Right forelimb (tissue), 1 donor: ENCODE measurements at regions not wholly inside any gene's neighbourhood (a gene's known extent, or its start where the extent isn't known, plus 50 kb on each side); places are given as distances from the start of the nearest gene placed in this dataset.

Experiments used
- DNase-seq: peaks from one replicate; pipeline ENCODE4 v3.0.0-alpha.2; 2018

- DNase-seq: no peak
Observed at GRCh38 chr1:68331117-68331865, 99.0 kb upstream of the WLS start.

DNA sequence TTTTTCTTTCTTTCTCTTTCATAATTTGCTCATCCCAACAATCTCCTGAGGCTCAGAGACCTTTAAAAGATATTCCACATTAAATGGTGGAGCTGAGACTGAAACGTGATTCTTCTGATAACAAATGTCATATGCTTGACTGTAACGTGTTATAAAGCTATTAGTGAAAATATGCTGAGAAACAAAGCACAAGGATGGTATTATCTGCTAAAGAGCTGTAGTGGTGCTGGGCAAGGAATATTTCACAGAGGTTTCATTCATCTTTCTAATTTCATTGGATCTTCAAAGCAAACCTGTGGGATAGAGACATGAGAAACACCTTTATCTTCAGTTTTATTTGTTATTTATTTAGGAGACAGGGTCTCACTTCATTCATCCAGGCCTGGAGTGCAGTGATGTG, 98.1 kb upstream of the WLS start:
- DNase-seq: no peak

- no peak for DNase-seq
Observed at GRCh38 chr1:68329096-68329835, 96.9 kb upstream of the WLS start.

DNA sequence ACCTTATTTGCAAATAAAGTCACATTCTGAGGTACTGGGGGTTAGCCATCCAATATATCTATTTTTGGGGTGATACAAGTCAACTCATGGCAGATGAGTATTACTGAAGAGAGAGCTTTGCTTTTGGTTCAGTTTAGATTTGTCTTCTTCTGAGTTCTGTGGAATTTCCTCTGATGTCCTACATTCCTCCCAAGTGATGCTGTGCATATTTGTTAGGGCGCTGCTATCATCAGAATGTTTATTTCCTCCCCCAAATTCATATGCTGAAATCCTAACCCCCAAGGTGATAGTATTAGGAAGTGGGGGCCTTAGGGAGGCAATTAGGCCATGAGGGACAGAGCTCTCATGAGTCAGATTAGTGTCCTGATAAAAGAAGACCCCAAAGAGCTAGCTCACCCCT, 96.2 kb upstream of the WLS start:
- no peak for DNase-seq

GRCh38 chr1:68327414-68327813, 95.1 kb upstream of the WLS start:
- no peak for DNase-seq

DNA sequence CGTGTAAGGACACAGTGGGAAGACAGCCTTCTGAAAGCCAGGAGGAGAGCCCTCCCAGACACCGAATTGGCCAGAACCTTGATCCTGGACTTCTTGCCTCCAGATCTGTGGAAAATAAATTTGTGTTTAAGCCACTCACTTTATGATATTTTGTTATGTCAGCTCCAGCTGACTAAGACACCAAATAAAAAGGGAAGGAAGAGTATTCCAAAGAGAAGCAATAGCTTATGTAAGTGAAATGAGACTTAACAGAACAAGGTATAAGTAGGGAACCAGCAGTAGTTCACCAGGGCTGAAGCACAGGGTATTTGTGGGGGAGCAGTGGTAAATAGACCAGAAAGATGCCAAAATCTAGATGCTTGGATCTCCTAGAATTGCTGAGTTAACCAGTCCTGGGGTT, 94.2 kb upstream of the WLS start:
- DNase-seq: no peak

- no peak for DNase-seq
Observed at GRCh38 chr1:68324316-68324715, 92.0 kb upstream of the WLS start.

- DNase-seq: no peak
Observed at GRCh38 chr1:68322837-68323687, 90.7 kb upstream of the WLS start.

DNA sequence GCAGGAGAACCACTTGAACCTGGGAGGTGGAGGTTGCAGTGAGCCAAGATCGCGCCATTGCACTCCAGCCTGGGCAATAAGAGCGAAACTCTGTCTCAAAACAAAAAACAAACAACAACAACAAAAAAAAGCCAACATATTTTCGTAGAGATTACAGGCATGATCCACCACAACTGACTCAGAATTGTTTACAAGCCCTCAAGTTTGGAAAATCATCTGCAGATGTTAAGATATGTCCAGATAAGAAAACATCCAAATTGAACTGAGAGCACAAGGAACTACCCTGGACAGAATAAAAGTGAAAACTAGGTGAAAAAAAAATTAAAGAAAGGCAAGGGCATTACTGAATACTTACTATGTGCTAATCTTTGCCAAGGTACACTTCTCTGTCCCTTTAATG, 89.8 kb upstream of the WLS start:
- DNase-seq: no peak

DNA sequence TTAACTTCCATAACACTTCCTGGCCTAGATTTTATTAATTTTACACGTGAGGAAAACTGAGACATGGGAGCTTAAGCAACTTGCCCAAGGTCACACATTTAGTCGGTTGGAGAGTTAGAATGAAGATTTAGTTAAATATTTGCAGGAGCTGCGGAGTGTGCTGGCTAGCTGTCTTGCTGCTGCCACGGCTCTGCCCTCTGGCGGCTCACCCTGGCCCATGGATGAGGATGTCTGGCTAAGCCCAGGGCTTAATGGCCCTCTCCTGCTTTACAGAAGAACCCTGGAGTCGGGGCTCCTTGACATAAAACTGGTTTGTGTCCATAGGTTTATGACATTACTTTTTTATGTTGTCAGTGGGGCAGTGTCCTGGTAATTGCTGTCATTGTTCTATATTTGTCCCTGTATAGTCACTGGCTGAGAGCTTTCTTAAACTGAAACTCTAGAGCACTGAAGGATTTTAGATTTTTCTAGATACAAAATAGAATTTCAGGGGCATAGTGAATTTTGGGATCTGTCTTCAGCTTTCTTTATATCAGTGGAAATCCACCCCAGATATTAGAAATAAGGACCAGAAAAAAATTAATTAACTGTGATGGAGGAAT, 88.9 kb upstream of the WLS start:
- DNase-seq: peak; percentile 73

DNA sequence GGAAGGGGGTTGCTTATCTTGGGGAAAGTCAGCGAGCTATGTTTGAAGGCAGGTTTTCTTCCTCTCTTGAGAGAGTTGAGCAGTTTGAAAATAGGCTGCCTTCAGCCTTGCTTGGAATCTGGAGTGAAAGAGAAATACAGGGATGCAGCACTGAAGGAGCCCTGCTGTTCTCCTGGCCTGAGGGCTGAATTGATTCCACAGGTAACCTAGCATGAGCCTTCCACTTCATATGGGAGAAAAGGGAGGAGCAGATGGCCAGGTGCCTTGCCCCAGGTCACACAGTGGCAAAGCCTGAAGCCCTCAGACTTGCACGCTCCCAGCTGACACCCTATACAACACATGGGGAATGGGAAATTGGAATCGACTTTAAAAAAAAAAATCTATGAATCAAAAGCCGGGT, 88.0 kb upstream of the WLS start:
- DNase-seq: no peak

DNA sequence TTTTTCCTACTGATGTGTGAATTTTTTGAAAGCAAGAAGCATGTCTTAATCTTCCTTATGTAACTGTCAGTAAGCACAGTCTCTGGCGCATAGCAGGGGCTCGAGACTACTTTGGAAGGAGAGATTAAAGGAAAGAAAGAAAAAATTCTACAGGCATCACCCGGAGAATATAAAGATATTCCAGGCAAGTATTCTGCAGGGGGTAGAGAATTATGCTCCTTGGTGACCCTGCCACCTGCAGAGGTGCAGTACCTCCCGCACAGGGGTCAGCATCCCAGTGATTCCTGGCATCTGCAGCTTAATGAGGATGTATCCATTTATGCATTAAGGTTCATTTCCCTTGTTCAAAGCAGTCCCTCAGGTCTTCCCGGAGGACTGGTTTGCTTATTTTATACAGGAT, 87.6 kb upstream of the WLS start:
- no peak for DNase-seq

DNA sequence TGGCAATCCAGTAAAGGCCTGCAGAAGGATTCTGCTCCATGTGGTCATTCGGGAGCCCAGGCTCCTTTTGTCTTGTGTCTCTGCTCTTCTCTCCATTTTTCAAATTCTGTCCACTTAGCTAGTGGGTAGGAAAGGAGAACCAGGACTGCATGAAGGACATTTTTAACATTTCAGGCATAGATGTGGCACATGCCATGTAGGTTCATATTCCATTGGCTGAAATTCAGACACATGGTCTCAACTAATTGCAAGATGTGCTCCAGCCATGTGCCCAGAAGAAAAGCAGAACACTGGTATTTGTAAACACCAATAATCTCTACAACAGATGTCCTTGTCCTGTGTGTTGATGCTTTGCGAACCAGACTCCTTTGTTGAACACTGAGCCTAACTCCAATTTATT, 85.2 kb upstream of the WLS start:
- DNase-seq: no peak

- no peak for DNase-seq
Observed at GRCh38 chr1:68314151-68314780, 81.9 kb upstream of the WLS start.

GRCh38 chr1:68313735-68314134, 81.4 kb upstream of the WLS start:
- no peak for DNase-seq

DNA sequence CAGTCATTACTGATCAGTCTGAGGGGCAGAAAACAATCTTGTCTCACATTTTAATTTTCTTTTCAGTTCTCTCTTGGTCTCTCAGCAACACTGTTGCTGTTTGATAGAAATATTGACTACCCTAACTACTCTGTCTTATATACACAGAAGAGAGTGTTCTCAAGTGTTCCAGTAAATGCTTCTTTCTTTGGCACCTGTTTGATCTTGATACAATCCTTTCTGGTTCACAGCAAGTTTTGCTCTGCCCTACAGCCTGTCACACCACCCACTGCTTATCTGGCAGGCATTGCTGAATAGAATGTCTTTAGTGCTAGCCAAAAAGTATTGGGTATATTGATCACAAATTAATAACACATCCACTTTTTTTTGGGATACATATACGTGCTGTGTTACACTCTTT, 75.7 kb upstream of the WLS start:
- DNase-seq: no peak

DNA sequence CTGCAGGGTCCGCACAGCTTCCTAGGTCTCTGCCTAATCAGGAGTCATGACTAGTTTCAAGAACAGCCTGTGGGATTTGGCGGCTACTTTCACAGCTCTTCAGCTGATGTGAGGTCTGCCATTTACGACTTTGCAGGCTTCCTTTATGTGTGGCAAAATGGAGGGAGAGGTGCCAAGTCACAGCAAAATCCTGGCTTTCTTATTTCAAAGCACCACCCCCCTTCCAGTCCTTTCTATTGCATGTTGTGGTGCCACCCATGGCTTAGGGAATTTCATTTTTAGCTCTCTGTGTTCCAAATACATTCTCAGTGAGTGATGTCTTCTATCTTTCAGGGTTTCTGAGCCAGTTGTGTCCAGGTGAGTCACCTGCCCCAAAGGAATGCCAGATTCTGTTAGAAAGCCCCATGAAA, 75.1 kb upstream of the WLS start:
- no peak for DNase-seq

- no peak for DNase-seq
Observed at GRCh38 chr1:68301471-68302001, 69.2 kb upstream of the WLS start.

- no peak for DNase-seq
Observed at GRCh38 chr1:68294367-68295066, 62.2 kb upstream of the WLS start.

DNA sequence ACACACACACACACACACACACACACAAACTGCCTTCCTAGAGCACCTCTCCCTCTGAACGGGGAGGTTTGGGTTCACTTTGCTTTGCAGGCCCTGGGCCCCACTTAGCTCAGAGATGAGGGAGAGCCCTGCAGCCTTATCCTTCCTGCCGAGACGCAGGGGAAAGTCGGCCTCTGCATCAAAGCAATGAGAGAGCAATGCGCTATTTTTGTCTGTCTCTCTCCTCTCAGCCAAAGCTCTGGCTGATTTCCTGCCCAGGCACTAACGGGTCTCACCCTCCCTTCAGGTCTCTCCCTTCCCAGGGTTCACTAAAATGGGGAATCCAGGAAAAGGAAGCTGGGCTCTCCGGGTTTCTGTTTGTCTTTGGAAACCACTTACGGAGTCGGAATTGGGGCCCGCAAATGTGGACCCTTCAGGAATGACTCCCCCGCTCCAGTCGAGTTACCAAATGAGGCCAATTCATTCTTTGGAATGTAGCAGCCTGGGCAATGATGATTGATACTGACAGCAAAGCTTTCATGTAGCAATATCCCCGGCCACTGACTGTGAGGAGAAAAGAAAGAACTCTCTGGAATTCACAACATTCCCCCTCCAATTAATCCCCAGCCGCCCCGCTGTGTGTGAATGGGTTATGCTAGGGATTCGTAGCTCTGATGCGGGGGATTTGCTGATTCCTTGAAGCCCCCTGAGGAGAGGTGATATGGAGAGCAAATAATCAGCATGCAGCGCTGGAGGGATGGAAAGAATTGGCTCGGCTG, 61.5 kb upstream of the WLS start:
- DNase-seq: peak; percentile 71

DNA sequence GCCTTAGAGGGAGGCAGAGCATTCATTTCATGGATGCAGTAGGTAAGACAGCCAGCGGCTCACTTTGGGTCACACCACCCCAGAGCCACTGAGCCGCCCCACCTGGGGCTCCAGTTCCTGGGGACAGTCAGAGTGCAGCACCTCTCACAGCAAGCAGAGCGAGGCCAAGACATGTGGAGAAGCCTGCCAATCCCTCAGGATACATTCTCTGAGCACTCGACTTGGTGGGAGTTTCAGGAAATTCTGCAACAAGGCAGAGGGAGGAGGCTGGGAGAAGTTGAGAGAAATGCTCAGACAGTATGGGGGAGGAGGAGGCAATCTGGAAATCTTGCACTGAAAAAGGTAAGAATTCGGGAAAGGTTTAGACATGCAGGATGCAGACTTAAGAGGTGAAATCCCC, 60.8 kb upstream of the WLS start:
- peak; percentile 49 for DNase-seq
